DOHH2 (cell line): ENCODE measurements at regions not wholly inside any gene's neighbourhood (a gene's known extent, or its start where the extent isn't known, plus 50 kb on each side); places are given as distances from the start of the nearest gene placed in this dataset.

Source experiments
- H3F3A ChIP-seq: fragments of 200-600 bp; sonication (generic), shearing (Covaris generic); 2 replicates; pipeline ENCODE4 v1.6.0; 2016; ENCODE audit warnings: antibody characterized with exemption, mild to moderate bottlenecking; ENCODE audit not compliant: control insufficient read depth, insufficient read depth
- H3K27ac ChIP-seq: fragments of 200-600 bp; sonication (generic); 2 replicates; pipeline ENCODE4 v1.5.1; 2014; ENCODE audit warnings: low read depth, mild to moderate bottlenecking, low read length, moderate library complexity
- H3K27me3 ChIP-seq: fragments of 200-600 bp; sonication (generic); 2 replicates; pipeline ENCODE4 v1.6.1; 2014; ENCODE audit warnings: mild to moderate bottlenecking, low read length, mixed read lengths; ENCODE audit not compliant: control insufficient read depth
- H3K36me3 ChIP-seq: fragments of 200-600 bp; sonication (generic); 2 replicates; pipeline ENCODE4 v1.6.1; 2014; ENCODE audit warnings: mild to moderate bottlenecking, low read length, moderate library complexity, mixed read lengths; ENCODE audit not compliant: control insufficient read depth
- H3K4me1 ChIP-seq: fragments of 200-600 bp; sonication (generic); 2 replicates; pipeline ENCODE4 v1.6.1; 2014; ENCODE audit warnings: mild to moderate bottlenecking, low read length, mixed read lengths; ENCODE audit not compliant: control insufficient read depth
- H3K4me2 ChIP-seq: fragments of 200-600 bp; sonication (generic); 2 replicates; pipeline ENCODE4 v1.6.0; 2014; ENCODE audit warnings: mild to moderate bottlenecking, low read length, moderate library complexity
- H3K4me3 ChIP-seq: fragments of 200-600 bp; sonication (generic); 2 replicates; pipeline ENCODE4 v1.5.1; 2014; ENCODE audit warnings: mild to moderate bottlenecking, low read length, mixed read lengths
- H3K79me2 ChIP-seq: fragments of 200-600 bp; sonication (generic); 2 replicates; pipeline ENCODE4 v1.6.1; 2014; ENCODE audit warnings: mild to moderate bottlenecking, low read length, mixed read lengths; ENCODE audit not compliant: control insufficient read depth
- H3K9me2 ChIP-seq: fragments of 200-600 bp; sonication (generic); replicated peaks from 2 replicates; pipeline ENCODE4 v1.6.1; 2014; ENCODE audit warnings: mild to moderate bottlenecking, low read length, mixed read lengths; ENCODE audit not compliant: control insufficient read depth
- H3K9me3 ChIP-seq: fragments of 200-600 bp; sonication (generic); 2 replicates; pipeline ENCODE4 v1.6.1; 2014; ENCODE audit warnings: antibody characterized with exemption, low read length, mixed read lengths; ENCODE audit not compliant: control insufficient read depth, insufficient read depth
- H4K20me1 ChIP-seq: fragments of 200-600 bp; sonication (generic); 2 replicates; pipeline ENCODE4 v1.6.0; 2014; ENCODE audit warnings: low read depth, mild to moderate bottlenecking, antibody characterized with exemption, low read length, moderate library complexity; ENCODE audit not compliant: control insufficient read depth, insufficient read depth
- EZH2phosphoT487 ChIP-seq: fragments of 200-600 bp; sonication (generic); IDR thresholded peaks from 2 replicates; pipeline ENCODE4 v1.6.1; 2017; ENCODE audit warnings: borderline replicate concordance, mild to moderate bottlenecking, antibody characterized with exemption, low read length, moderate library complexity, mixed read lengths
- TF ChIP-seq, protein P1 (sequence below): fragments of 200-600 bp; sonication (generic); IDR thresholded peaks from one replicate; pipeline ENCODE4 v1.5.1; 2014; ENCODE audit warnings: antibody characterized with exemption, mild to moderate bottlenecking, low read depth, low read length; ENCODE audit not compliant: poor library complexity, severe bottlenecking

DNA sequence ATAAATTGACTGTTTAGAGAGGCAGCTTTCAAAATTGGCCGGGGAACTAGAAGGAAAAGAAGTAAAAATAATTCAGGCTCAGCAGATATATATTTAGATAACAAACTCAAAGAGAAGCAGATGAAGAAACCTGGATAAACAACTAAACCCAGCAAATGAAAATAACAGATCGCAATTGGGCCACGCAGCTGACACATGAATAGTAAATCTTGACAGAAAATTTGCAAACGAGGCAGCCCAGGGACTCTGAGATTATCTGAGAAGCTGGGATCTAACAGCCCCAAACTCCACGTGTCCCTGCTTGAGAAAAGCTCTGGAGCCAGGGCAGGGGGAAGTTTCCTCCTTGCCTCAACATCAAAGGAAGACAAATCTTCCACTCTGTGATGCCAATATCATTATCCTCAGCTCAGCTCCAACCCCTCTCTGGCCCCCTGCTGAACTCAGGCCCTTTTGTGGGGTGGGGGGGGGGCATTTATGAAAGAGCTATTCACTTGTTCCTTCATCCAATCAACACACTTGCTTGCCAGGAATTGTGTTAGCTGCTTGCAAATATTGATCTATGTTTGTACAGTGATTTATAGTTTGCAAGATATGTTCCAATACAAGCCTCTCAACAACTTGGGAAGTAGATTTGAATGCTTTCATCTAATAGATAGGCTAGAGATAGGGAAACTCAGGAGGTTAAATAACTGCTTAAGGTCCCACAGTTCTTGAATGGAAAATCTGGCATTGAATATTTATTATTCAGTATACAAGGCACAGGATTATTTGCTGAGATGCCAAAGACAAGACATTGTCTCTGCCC, 72.5 kb upstream of the C11orf87 start:
- Histone ChIP-seq H3K27me3 (no peaks in the 10 kb centered on the region), H3K36me3 (no peaks in the 10 kb centered on the region), H3K79me2 (no peaks in the 10 kb centered on the region), H3K9me2 (no peaks in the 10 kb centered on the region), H3F3A (no peaks in the 10 kb centered on the region), H3K4me3 (no peak overlapping the region), H3K27ac (no peak overlapping the region), H3K4me1 (no peaks in the 10 kb centered on the region), H3K4me2 (no peak overlapping the region), H3K9me3 (no peaks in the 10 kb centered on the region), H4K20me1 (no peaks in the 10 kb centered on the region)
- TF ChIP-seq, protein P1, sequence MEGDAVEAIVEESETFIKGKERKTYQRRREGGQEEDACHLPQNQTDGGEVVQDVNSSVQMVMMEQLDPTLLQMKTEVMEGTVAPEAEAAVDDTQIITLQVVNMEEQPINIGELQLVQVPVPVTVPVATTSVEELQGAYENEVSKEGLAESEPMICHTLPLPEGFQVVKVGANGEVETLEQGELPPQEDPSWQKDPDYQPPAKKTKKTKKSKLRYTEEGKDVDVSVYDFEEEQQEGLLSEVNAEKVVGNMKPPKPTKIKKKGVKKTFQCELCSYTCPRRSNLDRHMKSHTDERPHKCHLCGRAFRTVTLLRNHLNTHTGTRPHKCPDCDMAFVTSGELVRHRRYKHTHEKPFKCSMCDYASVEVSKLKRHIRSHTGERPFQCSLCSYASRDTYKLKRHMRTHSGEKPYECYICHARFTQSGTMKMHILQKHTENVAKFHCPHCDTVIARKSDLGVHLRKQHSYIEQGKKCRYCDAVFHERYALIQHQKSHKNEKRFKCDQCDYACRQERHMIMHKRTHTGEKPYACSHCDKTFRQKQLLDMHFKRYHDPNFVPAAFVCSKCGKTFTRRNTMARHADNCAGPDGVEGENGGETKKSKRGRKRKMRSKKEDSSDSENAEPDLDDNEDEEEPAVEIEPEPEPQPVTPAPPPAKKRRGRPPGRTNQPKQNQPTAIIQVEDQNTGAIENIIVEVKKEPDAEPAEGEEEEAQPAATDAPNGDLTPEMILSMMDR: no peak
- TF ChIP-seq EZH2phosphoT487: no peak

DNA sequence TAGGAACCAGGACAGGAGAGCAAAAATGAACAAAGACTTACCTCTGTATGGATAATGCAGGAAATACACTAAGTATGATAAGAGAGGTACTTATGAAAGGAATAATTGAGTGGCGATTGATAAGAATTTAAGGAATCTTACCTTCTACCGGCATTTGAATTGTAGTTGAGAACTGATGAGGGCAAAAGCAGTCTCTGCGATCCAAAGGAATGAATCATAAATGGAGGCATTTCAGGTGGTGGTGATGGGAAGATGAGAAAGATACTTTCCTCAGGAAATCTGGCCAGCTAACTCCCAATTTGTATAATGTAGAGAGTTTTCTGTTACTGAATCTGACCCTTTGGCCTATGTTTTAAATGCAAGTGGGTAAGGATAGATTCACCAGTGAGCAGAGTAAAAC, 71.9 kb upstream of the C11orf87 start:
- no peaks in the 10 kb centered on the region for H3F3A ChIP-seq
- no peak overlapping the region for H3K4me2 ChIP-seq
- H3K9me2 ChIP-seq: no peaks in the 10 kb centered on the region
- no peaks in the 10 kb centered on the region for H4K20me1 ChIP-seq
- no peaks in the 10 kb centered on the region for H3K79me2 ChIP-seq
- H3K4me1 ChIP-seq: no peaks in the 10 kb centered on the region
- no peaks in the 10 kb centered on the region for H3K27me3 ChIP-seq
- TF ChIP-seq EZH2phosphoT487: no peak
- TF ChIP-seq, protein P1: no peak
- H3K9me3 ChIP-seq: no peaks in the 10 kb centered on the region
- no peak overlapping the region for H3K4me3 ChIP-seq
- no peaks in the 10 kb centered on the region for H3K36me3 ChIP-seq
- no peak overlapping the region for H3K27ac ChIP-seq

DNA sequence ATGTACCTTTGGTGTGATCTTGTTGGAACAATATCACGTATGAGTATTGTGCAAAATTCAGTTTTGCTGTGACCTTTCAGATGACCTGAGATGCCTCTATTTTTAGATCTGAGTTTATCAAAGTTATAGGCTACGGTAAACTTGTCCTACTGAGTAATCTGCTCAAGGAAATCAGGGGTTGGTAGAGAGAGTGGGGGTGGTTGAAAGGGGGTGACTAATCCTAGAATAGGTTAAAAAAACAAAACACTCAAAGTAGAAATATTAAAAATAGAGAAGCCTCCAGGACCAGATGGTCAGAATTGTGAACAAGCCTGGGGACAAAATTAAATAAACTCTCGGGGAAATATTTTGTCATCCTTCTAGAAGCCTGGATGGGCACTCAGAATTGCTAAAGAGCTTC, 59.9 kb upstream of the C11orf87 start:
- no peaks in the 10 kb centered on the region for H3F3A ChIP-seq
- no peak overlapping the region for H3K4me3 ChIP-seq
- H3K9me2 ChIP-seq: no peaks in the 10 kb centered on the region
- TF ChIP-seq, protein P1: no peak
- no peaks in the 10 kb centered on the region for H3K9me3 ChIP-seq
- H3K4me1 ChIP-seq: no peaks in the 10 kb centered on the region
- H3K27me3 ChIP-seq: no peaks in the 10 kb centered on the region
- no peaks in the 10 kb centered on the region for H3K79me2 ChIP-seq
- no peaks in the 10 kb centered on the region for H3K36me3 ChIP-seq
- no peaks in the 10 kb centered on the region for H4K20me1 ChIP-seq
- no peak overlapping the region for H3K4me2 ChIP-seq
- no peak overlapping the region for H3K27ac ChIP-seq
